IMR-90 (cell line): ENCODE measurements at regions not wholly inside any gene's neighbourhood (a gene's known extent, or its start where the extent isn't known, plus 50 kb on each side); places are given as distances from the start of the nearest gene placed in this dataset.

ENCODE experiments used
- ATAC-seq: fragments of 200-7000 bp; cut with Tn5 transposase; 2 replicates; pipeline ENCODE4 v1.9.1; 2020; ENCODE audit warnings: low read depth, mild to moderate bottlenecking, moderate library complexity
- BruUV-seq: library from RNA; stranded (reverse); fragments of 400-500 nt; replicated peaks from 2 replicates; lab custom pipeline; 2021; lab: Mats Ljungman, UMichigan
- CTCF ChIA-PET: fragments of 300-600 bp; formaldehyde crosslinking; extraction: SDS; loops from one replicate; lab custom pipeline; 2021; ENCODE audit warnings: antibody characterized with exemption; lab: Yijun Ruan, JAX
- POLR2A ChIA-PET: fragments of 300-600 bp; sonication (Branson Sonifier 250); formaldehyde crosslinking; loops from one replicate; lab custom pipeline; 2022; ENCODE audit warnings: antibody characterized with exemption; ENCODE audit not compliant: unreplicated experiment; lab: Charles Lee
- DNase-seq: peaks from one replicate; pipeline ENCODE4 v3.0.0; 2013
- H2AFZ ChIP-seq: replicated peaks from 2 replicates; pipeline ENCODE3; 2013; ENCODE audit warnings: low read length, mild to moderate bottlenecking; ENCODE audit not compliant: poor library complexity
- H2AK5ac ChIP-seq: 2 replicates; pipeline ENCODE4 v1.6.1; 2013; ENCODE audit warnings: low read depth, low read length, inconsistent platforms
- H2AK9ac ChIP-seq: replicated peaks from 2 replicates; pipeline ENCODE3; 2013; ENCODE audit warnings: mild to moderate bottlenecking, low read depth, low read length, moderate library complexity; ENCODE audit not compliant: poor library complexity
- H2BK120ac ChIP-seq: 2 replicates; pipeline ENCODE4 v1.6.1; 2013; ENCODE audit warnings: low read depth, low read length, inconsistent platforms
- H2BK15ac ChIP-seq: 3 replicates; pipeline ENCODE4 v1.6.1; 2013; ENCODE audit warnings: low read depth, low read length, inconsistent platforms
- H2BK20ac ChIP-seq: 2 replicates; pipeline ENCODE4 v1.6.1; 2013; ENCODE audit warnings: low read depth, mild to moderate bottlenecking, inconsistent platforms, low read length, moderate library complexity
- H2BK5ac ChIP-seq: 2 replicates; pipeline ENCODE4 v1.6.1; 2013; ENCODE audit warnings: mild to moderate bottlenecking, low read depth, low read length, inconsistent platforms; ENCODE audit not compliant: poor library complexity, severe bottlenecking
- H3K14ac ChIP-seq: replicated peaks from 2 replicates; pipeline ENCODE4 v1.6.1; 2013; ENCODE audit warnings: low read depth, low read length, inconsistent platforms
- H3K18ac ChIP-seq: 2 replicates; pipeline ENCODE4 v1.6.1; 2013; ENCODE audit warnings: low read depth, low read length, control low read depth
- H3K23ac ChIP-seq: 2 replicates; pipeline ENCODE4 v1.6.1; 2013; ENCODE audit warnings: low read depth, low read length, inconsistent platforms
- H3K27ac ChIP-seq: 2 replicates; pipeline ENCODE4 v1.5.1; 2013; ENCODE audit warnings: mild to moderate bottlenecking, control low read depth, low read length; ENCODE audit not compliant: insufficient read depth
- H3K27me3 ChIP-seq: 2 replicates; pipeline ENCODE4 v1.6.1; 2013; ENCODE audit warnings: low read length; ENCODE audit not compliant: control insufficient read depth, insufficient read depth
- H3K36me3 ChIP-seq: 2 replicates; pipeline ENCODE4 v1.6.1; 2013; ENCODE audit warnings: low read length, mixed read lengths; ENCODE audit not compliant: control insufficient read depth, insufficient read depth
- H3K4ac ChIP-seq: 2 replicates; pipeline ENCODE4 v1.6.1; 2013; ENCODE audit warnings: low read depth, low read length, inconsistent platforms
- H3K4me1 ChIP-seq: 2 replicates; pipeline ENCODE4 v1.6.1; 2013; ENCODE audit warnings: low read length, mixed read lengths; ENCODE audit not compliant: control insufficient read depth, insufficient read depth
- H3K4me2 ChIP-seq: 2 replicates; pipeline ENCODE4 v1.6.1; 2013; ENCODE audit warnings: low read depth, mild to moderate bottlenecking, control low read depth, low read length, moderate library complexity
- H3K4me3 ChIP-seq: 2 replicates; pipeline ENCODE4 v1.5.1; 2013; ENCODE audit warnings: low read depth, mild to moderate bottlenecking, control low read depth, low read length, moderate library complexity; ENCODE audit not compliant: insufficient read depth
- H3K56ac ChIP-seq: 2 replicates; pipeline ENCODE4 v1.6.1; 2013; ENCODE audit warnings: low read length, inconsistent platforms; ENCODE audit not compliant: insufficient read depth; ENCODE audit errors: extremely low read depth
- H3K79me1 ChIP-seq, 2 experiments: 2 replicates each; pipeline ENCODE4 v1.6.1; 2013; ENCODE audit warnings: low read length in 2 of 2, inconsistent platforms in 1 of 2, low read depth in 1 of 2
- H3K9ac ChIP-seq: 2 replicates; pipeline ENCODE4 v1.6.1; 2013; ENCODE audit warnings: low read depth, low read length, control low read depth
- H3K9me1 ChIP-seq: 2 replicates; pipeline ENCODE4 v1.6.1; 2013; ENCODE audit warnings: low read length, inconsistent platforms; ENCODE audit not compliant: insufficient read depth
- H3K9me3 ChIP-seq: 2 replicates; pipeline ENCODE4 v1.6.1; 2013; ENCODE audit warnings: low read length; ENCODE audit not compliant: control insufficient read depth, insufficient read depth
- H4K20me1 ChIP-seq: 2 replicates; pipeline ENCODE4 v1.6.1; 2013; ENCODE audit warnings: low read length, inconsistent platforms; ENCODE audit not compliant: insufficient read depth
- H4K5ac ChIP-seq: 2 replicates; pipeline ENCODE4 v1.6.1; 2013; ENCODE audit warnings: mild to moderate bottlenecking, low read depth, low read length, control low read depth
- H4K8ac ChIP-seq, 2 experiments: 2 replicates each; pipeline ENCODE4 v1.6.1; 2013; ENCODE audit warnings: low read depth in 2 of 2, low read length in 2 of 2, control low read depth in 1 of 2, inconsistent platforms in 1 of 2
- H4K91ac ChIP-seq: 2 replicates; pipeline ENCODE4 v1.6.1; 2013; ENCODE audit warnings: low read depth, low read length, inconsistent platforms; ENCODE audit not compliant: insufficient read depth
- BHLHE40 ChIP-seq: fragments of 150-350 bp; IDR thresholded peaks from 2 replicates; pipeline ENCODE4 v1.6.1; 2016; ENCODE audit warnings: mild to moderate bottlenecking, low read depth, low read length
- CEBPB ChIP-seq: IDR thresholded peaks from 2 replicates; pipeline ENCODE4 v1.6.1; 2012; ENCODE audit warnings: low read depth, low read length, improper control_type of control experiment
- FOS ChIP-seq: fragments of 150-350 bp; IDR thresholded peaks from 2 replicates; pipeline ENCODE4 v1.6.1; 2016; ENCODE audit warnings: low read depth, low read length
- MAFK ChIP-seq: IDR thresholded peaks from 2 replicates; pipeline ENCODE4 v1.6.1; 2012; ENCODE audit warnings: low read depth, low read length, improper control_type of control experiment
- MAZ ChIP-seq: IDR thresholded peaks from 2 replicates; pipeline ENCODE4 v1.6.1; 2012; ENCODE audit warnings: low read depth, mild to moderate bottlenecking, low read length, improper control_type of control experiment, moderate library complexity, borderline replicate concordance
- MXI1 ChIP-seq: IDR thresholded peaks from 2 replicates; pipeline ENCODE4 v1.6.1; 2012; ENCODE audit warnings: low read depth, mild to moderate bottlenecking, low read length, moderate library complexity, borderline replicate concordance
- NFE2L2 ChIP-seq: fragments of 150-350 bp; IDR thresholded peaks from 2 replicates; pipeline ENCODE4 v1.6.1; 2016; ENCODE audit warnings: low read depth, mild to moderate bottlenecking, low read length
- RAD21 ChIP-seq: IDR thresholded peaks from 2 replicates; pipeline ENCODE4 v1.6.1; 2012; ENCODE audit warnings: low read length, improper control_type of control experiment
- SMC3 ChIP-seq: fragments of 150-350 bp; IDR thresholded peaks from 2 replicates; pipeline ENCODE4 v1.6.1; 2016; ENCODE audit warnings: low read depth, mild to moderate bottlenecking, antibody characterized with exemption, low read length, moderate library complexity
- WGBS, 2 experiments: methylation state at CpG; one replicate each; pipeline versions ENCODE4 v1.1.5 to v1.1.7; 2013; ENCODE audit warnings: missing lambda C conversion rate in 2 of 2; ENCODE audit not compliant: insufficient read length in 1 of 2; ENCODE audit errors: extremely low coverage in 2 of 2; 5-methylcytosine and 5-hydroxymethylcytosine counted together
- dilution Hi-C: fragments of 300-500 bp; cut with HindIII; formaldehyde crosslinking; loops from one replicate; pipeline ENCODE4 v1.14.3; 2018; ENCODE audit warnings: low sequenced_read_pairs; ENCODE audit not compliant: unreplicated experiment
- in situ Hi-C: fragments of 300-500 bp; cut with MboI; formaldehyde crosslinking; loops from 3 replicates; pipeline ENCODE4 v1.14.3; 2019; ENCODE audit warnings: low sequenced_read_pairs, inconsistent platforms, mixed read lengths
- intact Hi-C: fragments of 100-400 bp; cut with micrococcal nuclease; formaldehyde crosslinking; loops from 2 replicates; pipeline ENCODE4 v1.10.0; 2022
- TF ChIP-seq, protein P1 (sequence below): conservative IDR thresholded peaks from 2 replicates; pipeline ENCODE4 v1.5.1; 2012; ENCODE audit warnings: mild to moderate bottlenecking, low read depth, low read length, improper control_type of control experiment

DNA sequence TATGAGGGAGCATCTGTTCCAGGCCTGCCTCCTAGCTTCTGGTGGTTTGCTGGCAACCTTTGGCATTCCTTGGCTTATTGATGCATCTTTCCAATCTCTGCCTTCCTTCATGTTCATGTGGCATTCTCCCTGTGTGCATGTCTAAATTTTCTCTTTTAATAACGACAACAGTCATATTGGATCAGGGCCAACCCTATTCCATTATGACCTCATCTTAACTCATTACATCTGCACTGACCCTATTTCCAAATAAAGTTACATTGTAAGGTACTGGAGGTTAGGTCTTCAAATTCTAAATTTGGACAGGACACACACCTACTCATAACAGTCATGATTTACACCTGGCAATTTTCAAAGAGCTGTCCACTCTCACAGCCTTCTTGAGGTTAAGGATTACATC, 117.2 kb upstream of the FGGY start:
- no peak overlapping the region for H3K56ac ChIP-seq
- H2BK15ac ChIP-seq, result peak overlapping the region; percentile 40; the same call in 1 of the 3 replicates
- peak; percentile 29 for DNase-seq
- no peak for ATAC-seq
- no peaks in the 10 kb centered on the region for H3K27me3 ChIP-seq
- WGBS, 2 experiments, result no CpG with 5 or more reads among the region's 1 CpG
- in situ Hi-C loops (no loop called here), dilution Hi-C loops (no loop called here), intact Hi-C loops (no loop called here)
- no peak overlapping the region for H2AK9ac ChIP-seq
- no peak overlapping the region for H2AFZ ChIP-seq
- BruUV-seq, result no TSS peak
- peak overlapping the region; percentile 93 for H4K5ac ChIP-seq
- peak overlapping the region; percentile 12; the same call in 1 of the 2 replicates for H2AK5ac ChIP-seq
- peak overlapping the region; percentile 46 for H3K27ac ChIP-seq
- no peak overlapping the region for H3K4ac ChIP-seq
- H3K9me3 ChIP-seq, result no peaks in the 10 kb centered on the region
- H3K14ac ChIP-seq, result no peak overlapping the region
- H3K18ac ChIP-seq, result peak overlapping the region; percentile 89
- no peaks in the 10 kb centered on the region for H3K36me3 ChIP-seq
- ChIA-PET CTCF (no interaction called here), POLR2A (no interaction called here)
- no peaks in the 10 kb centered on the region for H4K20me1 ChIP-seq
- no peak overlapping the region for H3K4me3 ChIP-seq
- no peak overlapping the region for H3K23ac ChIP-seq
- H2BK5ac ChIP-seq, result no peak overlapping the region
- peak overlapping the region in 1 of 2 experiments; percentile 40; a peak in 1 of 4 replicates for H4K8ac ChIP-seq
- TF ChIP-seq MAZ, result no peak
- TF ChIP-seq NFE2L2, result no peak
- TF ChIP-seq, protein P1, sequence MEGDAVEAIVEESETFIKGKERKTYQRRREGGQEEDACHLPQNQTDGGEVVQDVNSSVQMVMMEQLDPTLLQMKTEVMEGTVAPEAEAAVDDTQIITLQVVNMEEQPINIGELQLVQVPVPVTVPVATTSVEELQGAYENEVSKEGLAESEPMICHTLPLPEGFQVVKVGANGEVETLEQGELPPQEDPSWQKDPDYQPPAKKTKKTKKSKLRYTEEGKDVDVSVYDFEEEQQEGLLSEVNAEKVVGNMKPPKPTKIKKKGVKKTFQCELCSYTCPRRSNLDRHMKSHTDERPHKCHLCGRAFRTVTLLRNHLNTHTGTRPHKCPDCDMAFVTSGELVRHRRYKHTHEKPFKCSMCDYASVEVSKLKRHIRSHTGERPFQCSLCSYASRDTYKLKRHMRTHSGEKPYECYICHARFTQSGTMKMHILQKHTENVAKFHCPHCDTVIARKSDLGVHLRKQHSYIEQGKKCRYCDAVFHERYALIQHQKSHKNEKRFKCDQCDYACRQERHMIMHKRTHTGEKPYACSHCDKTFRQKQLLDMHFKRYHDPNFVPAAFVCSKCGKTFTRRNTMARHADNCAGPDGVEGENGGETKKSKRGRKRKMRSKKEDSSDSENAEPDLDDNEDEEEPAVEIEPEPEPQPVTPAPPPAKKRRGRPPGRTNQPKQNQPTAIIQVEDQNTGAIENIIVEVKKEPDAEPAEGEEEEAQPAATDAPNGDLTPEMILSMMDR, result no peak
- no peak for TF ChIP-seq MAFK
- no peak for TF ChIP-seq RAD21
- TF ChIP-seq FOS, result no peak
- TF ChIP-seq CEBPB, result no peak
- TF ChIP-seq BHLHE40, result no peak
- TF ChIP-seq MXI1, result no peak
- no peak for TF ChIP-seq SMC3
- H3K4me1 ChIP-seq, result peaks cover 8% of the 10 kb centered on the region
- H3K4me2 ChIP-seq, result no peak overlapping the region
- no peaks in the 10 kb centered on the region; the same call in 1 of the 2 replicates for H3K9me1 ChIP-seq
- no peak overlapping the region for H2BK20ac ChIP-seq
- H2BK120ac ChIP-seq, result peak overlapping the region; percentile 28; the same call in 1 of the 2 replicates
- H3K79me1 ChIP-seq, result no peaks in the 10 kb centered on the region
- no peak overlapping the region for H4K91ac ChIP-seq
- no peak overlapping the region for H3K9ac ChIP-seq
